Frontal cortex (tissue), 4 donors: ENCODE measurements at regions not wholly inside any gene's neighbourhood (a gene's known extent, or its start where the extent isn't known, plus 50 kb on each side); places are given as distances from the start of the nearest gene placed in this dataset. TPM values are rescaled to one million over a fixed set of nuclear protein-coding genes. Genes with fewer than 3 reads are reported as not detected.

Experiments used
- DNase-seq, 2 donors: peaks; one replicate each; pipeline ENCODE4 v3.0.0; 2012; ENCODE audit warnings: low spot score in 2 of 2
- FAIRE-seq: peaks from 2 replicates; lab custom pipeline; 2012; peaks lifted over from hg19 to GRCh38; lab: Jason Lieb, UNC
- small RNA-seq: library from RNA; depleted of rRNA; stranded (forward); fragments of <200 nt; gene quantifications from one replicate; pipeline ENCODE3, GENCODE V24; 2014
- donor health status: control.
- donor health status: control.
- donor health status: control.

GRCh38 chr20:43809206-43809819 lies 82.5 kb upstream of the GTSF1L start:
- no peak for FAIRE-seq
- no peak for DNase-seq

- DNase-seq (no peak), FAIRE-seq (no peak)
Measured at GRCh38 chr20:43804781-43805180, 78.0 kb upstream of the GTSF1L start.

- FAIRE-seq (no peak), DNase-seq (no peak)
Measured at GRCh38 chr20:43803276-43803675, 76.5 kb upstream of the GTSF1L start.

GRCh38 chr20:43800186-43800585 lies 73.4 kb upstream of the GTSF1L start:
- no peak for FAIRE-seq
- DNase-seq = no peak

GRCh38 chr20:43799741-43800140 lies 72.9 kb upstream of the GTSF1L start:
- FAIRE-seq = no peak
- DNase-seq = no peak

- DNase-seq (no peak), FAIRE-seq (no peak)
Measured at GRCh38 chr20:43799150-43799711, 72.4 kb upstream of the GTSF1L start.

- FAIRE-seq (no peak), DNase-seq (no peak)
Measured at GRCh38 chr20:43798291-43799149, 71.7 kb upstream of the GTSF1L start.

- DNase-seq = no peak
- no peak for FAIRE-seq
Measured at GRCh38 chr20:43794326-43794725, 67.5 kb upstream of the GTSF1L start.

- FAIRE-seq (no peak), DNase-seq (no peak)
Measured at GRCh38 chr20:43789593-43789992, 62.8 kb upstream of the GTSF1L start.

- FAIRE-seq (no peak), DNase-seq (no peak)
Measured at GRCh38 chr20:43787937-43788336, 61.1 kb upstream of the GTSF1L start.

- DNase-seq (no peak), FAIRE-seq (no peak)
Measured at GRCh38 chr20:43786885-43787284, 60.1 kb upstream of the GTSF1L start.

- FAIRE-seq (no peak), DNase-seq (no peak)
Measured at GRCh38 chr20:43781215-43781614, 54.4 kb upstream of the GTSF1L start.

- FAIRE-seq = no peak
- no peak for DNase-seq
Measured at GRCh38 chr20:43778375-43778774, 51.6 kb upstream of the GTSF1L start.

- DNase-seq (no peak), FAIRE-seq (no peak)
Measured at GRCh38 chr20:43776691-43777090, 49.9 kb upstream of the GTSF1L start.

Small RNAs in the stretch of these regions (small RNA-seq; reads per million reads assigned to genes)
- not detected for gene RNU6-639P
